Ascending aorta (tissue), 2 donors: ENCODE measurements at regions not wholly inside any gene's neighbourhood (a gene's known extent, or its start where the extent isn't known, plus 50 kb on each side); places are given as distances from the start of the nearest gene placed in this dataset.

Experiments
- DNase-seq, 2 donors: peaks; one replicate each; pipeline ENCODE4 v3.0.0-alpha.2; 2019; ENCODE audit warnings: low spot score in 2 of 2
- H3K27ac ChIP-seq, 2 donors: fragments of 200-600 bp; sonication (generic); one replicate each; pipeline ENCODE4 v1.5.1; 2016 to 2017; ENCODE audit warnings: mild to moderate bottlenecking in 1 of 2
- H3K27me3 ChIP-seq: fragments of 200-600 bp; sonication (generic); one replicate; pipeline ENCODE4 v1.5.1; 2017
- H3K36me3 ChIP-seq, 2 donors: fragments of 200-600 bp; sonication (generic); one replicate each; pipeline ENCODE4 v1.5.1; 2016
- H3K4me1 ChIP-seq, 2 donors: fragments of 200-600 bp; sonication (generic); one replicate each; pipeline ENCODE4 v1.5.1; 2016 to 2017; ENCODE audit warnings: mild to moderate bottlenecking in 1 of 2
- H3K4me3 ChIP-seq, 2 donors: fragments of 200-600 bp; sonication (generic); one replicate each; pipeline ENCODE4 v1.5.1; 2016 to 2017; ENCODE audit warnings: mild to moderate bottlenecking in 1 of 2
- H3K9me3 ChIP-seq, 2 donors: fragments of 200-600 bp; sonication (generic); one replicate each; pipeline ENCODE4 v1.5.1; 2016
- CTCF ChIP-seq, 3 experiments: fragments of 200-600 bp in 2 of 3; fragments of 450-650 bp in 1 of 3; sonication (generic) in 2 of 3; IDR thresholded peaks; one replicate each; pipeline ENCODE4 v1.5.1; 2016 to 2019; ENCODE audit warnings: antibody characterized with exemption in 3 of 3, mild to moderate bottlenecking in 1 of 3, moderate library complexity in 1 of 3
- intact Hi-C: fragments of 100-400 bp; cut with DNase I; formaldehyde crosslinking; loops from one replicate; pipeline ENCODE4 v1.15.1; 2023

- Histone ChIP-seq H3K9me3 (no peaks in the 10 kb centered on the region), H3K36me3 (no peaks in the 10 kb centered on the region), H3K27me3 (no peaks in the 10 kb centered on the region), H3K4me3 (no peak overlapping the region), H3K27ac (no peak overlapping the region), H3K4me1 (no peaks in the 10 kb centered on the region)
- TF ChIP-seq CTCF (IDR thresholded peaks at IDR 0.05): no peak
- intact Hi-C loops: no loop called here
- DNase-seq: no peak
These were observed 71.3 kb upstream of the IQCM start for GRCh38 chr4:149886786-149887490.

- H3K4me1 ChIP-seq: no peaks in the 10 kb centered on the region
- intact Hi-C loops: no loop called here
- H3K27ac ChIP-seq: no peak overlapping the region
- H3K9me3 ChIP-seq: no peaks in the 10 kb centered on the region
- H3K27me3 ChIP-seq: no peaks in the 10 kb centered on the region
- H3K4me3 ChIP-seq: no peak overlapping the region
- no peaks in the 10 kb centered on the region for H3K36me3 ChIP-seq
- no peak for TF ChIP-seq CTCF (IDR thresholded peaks at IDR 0.05)
- DNase-seq: no peak
These were observed 74.3 kb upstream of the IQCM start for GRCh38 chr4:149889991-149890390.

- no peak for TF ChIP-seq CTCF (IDR thresholded peaks at IDR 0.05)
- Histone ChIP-seq H3K4me1 (no peaks in the 10 kb centered on the region), H3K36me3 (no peaks in the 10 kb centered on the region), H3K27ac (no peak overlapping the region), H3K9me3 (no peaks in the 10 kb centered on the region), H3K4me3 (no peak overlapping the region), H3K27me3 (no peaks in the 10 kb centered on the region)
- DNase-seq: no peak
- intact Hi-C loops: no loop called here
These were observed 74.9 kb upstream of the IQCM start for GRCh38 chr4:149890531-149890930.

GRCh38 chr4:149891426-149891825 is 75.8 kb upstream of the IQCM start:
- intact Hi-C loops: no loop called here

GRCh38 chr4:149896432-149896831 is 80.8 kb upstream of the IQCM start:
- DNase-seq: no peak
- no peaks in the 10 kb centered on the region for H3K27me3 ChIP-seq
- H3K9me3 ChIP-seq: no peaks in the 10 kb centered on the region
- H3K27ac ChIP-seq: no peak overlapping the region
- intact Hi-C loops: loop anchor here (5.0 kb wide), 1 partner anchor 524 kb away; no protein-coding TSS in a partner anchor
- no peak overlapping the region for H3K4me3 ChIP-seq
- TF ChIP-seq CTCF (IDR thresholded peaks at IDR 0.05): peak in 1 of 3 experiments; percentile 38
- H3K36me3 ChIP-seq: no peaks in the 10 kb centered on the region
- H3K4me1 ChIP-seq: no peaks in the 10 kb centered on the region

More at GRCh38 chr4:149891426-149891825, 75.8 kb upstream of the IQCM start:
- Histone ChIP-seq H3K4me1 (no peaks in the 10 kb centered on the region), H3K27ac (no peak overlapping the region), H3K9me3 (no peaks in the 10 kb centered on the region), H3K27me3 (no peaks in the 10 kb centered on the region), H3K4me3 (no peak overlapping the region), H3K36me3 (no peaks in the 10 kb centered on the region)
- DNase-seq: no peak
- no peak for TF ChIP-seq CTCF (IDR thresholded peaks at IDR 0.05)
